NCI-H526 (cell line): ENCODE measurements at regions not wholly inside any gene's neighbourhood (a gene's known extent, or its start where the extent isn't known, plus 50 kb on each side); places are given as distances from the start of the nearest gene placed in this dataset.

ENCODE experiments used
- DNase-seq, 2 experiments: peaks; one replicate each; lab custom pipeline; 2025; lab: John Stamatoyannopoulos, UW

GRCh38 chr2:126317790-126318431 lies 338.0 kb upstream of the GYPC start:
- no peak for DNase-seq

DNA sequence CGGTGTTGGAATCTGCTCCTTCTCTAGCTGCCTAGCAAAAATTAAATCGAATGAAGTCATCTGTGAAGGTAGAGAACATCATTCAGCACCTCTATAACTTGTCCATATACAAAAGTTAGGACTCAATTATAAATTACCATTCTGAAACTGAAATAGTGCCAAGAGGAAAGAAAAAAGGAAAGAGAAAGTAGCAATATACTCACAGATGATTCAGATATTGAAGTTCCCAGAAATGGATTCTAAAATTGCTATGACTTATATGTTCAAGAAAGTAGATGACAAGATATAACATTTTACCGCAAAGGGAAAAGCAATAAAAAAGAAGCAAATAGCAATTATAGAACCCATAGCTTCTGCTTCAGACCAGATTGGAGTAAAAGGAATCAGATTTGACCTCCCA lies 333.6 kb upstream of the GYPC start:
- no peak for DNase-seq

DNA sequence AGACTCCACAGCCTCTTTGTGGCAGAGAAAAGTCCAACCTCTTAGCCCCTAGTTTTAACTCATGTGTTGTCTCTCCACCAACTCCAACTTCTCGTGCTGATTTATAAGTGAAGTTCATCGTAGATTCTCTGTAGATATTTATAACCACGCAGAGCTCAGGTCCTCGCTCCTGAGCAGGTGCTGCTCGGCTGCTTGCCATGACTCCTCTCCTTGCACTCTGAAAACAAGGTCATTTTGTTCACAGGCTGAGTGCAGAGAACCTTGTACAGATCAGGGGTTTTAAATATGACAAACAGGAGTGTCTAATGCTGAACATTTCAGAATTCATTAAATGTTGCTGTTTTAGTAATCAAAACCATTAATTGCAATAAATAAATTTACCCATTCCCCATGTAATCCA lies 330.8 kb upstream of the GYPC start:
- no peak for DNase-seq

DNA sequence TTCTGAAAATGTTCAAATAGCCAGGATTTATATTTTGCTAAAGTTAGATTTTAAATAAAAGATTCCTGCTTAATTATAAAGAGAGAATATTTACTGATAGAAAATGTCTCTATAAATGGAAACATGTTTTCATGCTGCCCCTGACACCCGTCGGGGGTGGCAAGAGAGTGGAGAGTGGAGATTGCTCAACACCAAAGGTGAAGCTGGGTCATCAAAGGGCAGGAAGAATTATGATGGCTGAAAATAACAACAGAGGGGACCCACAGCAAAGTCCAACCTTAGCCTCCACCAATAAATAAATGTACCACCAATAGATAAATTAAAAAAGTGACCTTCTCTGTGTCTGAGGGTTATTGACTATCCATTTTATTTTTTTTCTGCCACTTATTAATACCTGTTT lies 326.8 kb upstream of the GYPC start:
- DNase-seq = no peak

GRCh38 chr2:126342457-126342856 lies 313.5 kb upstream of the GYPC start:
- DNase-seq = no peak

DNA sequence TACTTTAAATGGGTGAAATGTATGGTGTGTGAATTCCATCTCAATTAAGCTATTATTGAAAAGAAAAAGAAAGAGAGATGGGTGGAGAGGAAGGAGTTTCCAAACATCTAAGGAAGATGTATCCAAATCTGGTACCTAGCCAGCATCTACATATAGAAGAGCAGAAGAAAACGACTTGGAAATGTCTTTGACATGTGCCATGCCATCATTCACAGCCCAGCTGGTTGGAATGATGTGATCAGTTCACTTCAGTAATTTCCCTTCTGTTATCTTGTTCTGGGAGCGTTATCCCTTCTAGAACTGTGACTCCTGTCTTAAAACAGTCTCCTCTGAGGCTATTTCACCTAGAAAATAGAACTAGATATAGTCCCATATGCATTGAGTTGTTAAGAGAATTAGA lies 312.8 kb upstream of the GYPC start:
- DNase-seq = no peak

DNA sequence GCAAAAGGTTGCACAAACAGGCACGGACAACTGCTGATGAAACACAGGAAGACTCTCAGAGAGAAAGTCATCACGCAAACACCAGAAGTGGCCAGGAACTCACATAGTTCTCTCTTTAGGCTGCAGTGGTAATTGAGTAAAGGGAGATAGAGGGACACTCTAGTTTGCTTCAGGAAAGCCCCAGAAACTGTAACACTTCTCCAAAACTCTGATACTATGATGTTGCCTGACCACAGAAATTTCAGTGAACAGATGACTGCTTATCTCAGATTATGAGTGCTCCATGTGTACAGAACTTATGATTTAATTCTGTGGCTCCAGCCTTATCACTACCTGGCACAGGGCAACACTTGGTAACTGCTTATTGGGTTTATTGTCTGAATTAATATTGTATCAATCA lies 311.5 kb upstream of the GYPC start:
- no peak for DNase-seq

DNA sequence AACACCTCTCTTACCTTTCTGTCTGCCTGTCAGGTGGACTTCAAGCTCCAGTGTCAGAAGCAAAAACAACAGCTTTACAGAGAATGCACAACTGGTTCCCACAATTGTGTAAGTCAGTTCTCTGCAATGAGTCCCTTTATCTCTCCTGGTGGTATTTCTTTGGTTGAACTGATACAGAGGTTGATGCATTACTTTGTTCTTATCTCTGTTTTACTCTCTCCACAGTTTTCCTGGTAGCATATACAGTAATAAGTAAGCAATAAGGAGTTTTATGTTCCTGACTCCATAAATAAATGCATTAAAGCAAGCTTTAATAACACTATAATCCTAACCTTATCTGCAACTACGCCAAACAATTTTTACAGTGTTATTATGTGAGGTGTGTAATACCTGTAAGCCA lies 310.3 kb upstream of the GYPC start:
- no peak for DNase-seq

DNA sequence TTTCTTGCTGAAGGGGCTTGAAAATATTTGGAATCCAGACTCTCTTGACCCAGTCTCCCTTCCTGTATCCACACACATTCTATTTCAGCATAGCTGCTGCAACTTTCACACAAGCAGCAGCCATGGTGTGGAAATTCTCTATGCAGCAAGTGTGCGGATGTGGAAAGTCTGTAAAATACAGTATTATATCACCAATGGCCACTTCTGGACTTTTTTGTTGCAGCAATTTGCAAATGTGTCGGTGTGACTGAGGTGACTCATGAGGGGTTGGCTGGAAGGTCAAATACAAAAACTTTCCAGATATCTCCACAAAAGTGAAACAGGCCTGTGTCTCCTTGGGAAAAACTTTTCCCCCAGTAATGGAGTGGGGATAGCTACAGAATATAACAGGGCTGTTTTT lies 299.3 kb upstream of the GYPC start:
- no peak for DNase-seq

DNA sequence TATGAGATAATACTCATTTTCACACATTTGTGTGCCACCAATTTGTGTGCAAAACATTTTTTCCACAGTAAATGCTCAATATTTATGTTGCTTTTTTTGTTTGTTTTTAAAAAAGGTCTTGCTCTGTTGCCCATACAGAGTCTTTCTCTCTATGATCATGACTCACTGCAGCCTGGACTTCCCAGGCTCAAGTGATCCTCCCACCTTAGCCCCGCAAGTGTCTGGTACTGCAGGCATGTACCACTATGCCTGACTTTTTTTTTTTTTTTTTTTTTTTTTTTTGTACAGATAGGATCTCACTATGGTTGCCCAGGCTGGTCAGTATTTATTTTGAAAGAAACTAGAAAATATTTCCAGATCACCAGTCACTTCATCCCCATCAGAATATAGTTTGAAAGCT lies 297.8 kb upstream of the GYPC start:
- no peak for DNase-seq

GRCh38 chr2:126359494-126359893 lies 296.5 kb upstream of the GYPC start:
- DNase-seq = peak in 1 of 2 experiments; percentile 20

- DNase-seq = no peak
Observed at GRCh38 chr2:126367361-126367760, 288.6 kb upstream of the GYPC start.

GRCh38 chr2:126368758-126369157 lies 287.2 kb upstream of the GYPC start:
- DNase-seq = no peak

GRCh38 chr2:126370201-126370600 lies 285.8 kb upstream of the GYPC start:
- no peak for DNase-seq

DNA sequence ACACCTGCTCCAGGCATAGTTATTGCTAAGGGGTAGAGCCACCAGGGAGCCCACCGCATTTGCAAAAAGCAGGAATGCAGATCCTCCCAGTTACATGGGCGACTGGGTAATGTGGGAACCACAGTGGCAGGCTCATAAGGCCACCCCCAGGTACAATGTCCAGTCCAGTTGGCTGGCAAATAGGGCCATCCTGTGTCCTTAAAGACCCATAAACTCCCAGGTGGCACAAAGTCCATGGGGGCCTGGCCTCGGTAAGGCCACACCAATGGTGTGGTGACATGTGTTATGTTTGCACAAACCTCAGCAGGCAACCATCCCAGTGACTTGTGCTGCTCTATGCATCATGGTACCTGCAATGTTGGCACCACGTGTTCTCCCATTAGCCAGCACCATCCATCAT lies 283.6 kb upstream of the GYPC start:
- DNase-seq = no peak

DNA sequence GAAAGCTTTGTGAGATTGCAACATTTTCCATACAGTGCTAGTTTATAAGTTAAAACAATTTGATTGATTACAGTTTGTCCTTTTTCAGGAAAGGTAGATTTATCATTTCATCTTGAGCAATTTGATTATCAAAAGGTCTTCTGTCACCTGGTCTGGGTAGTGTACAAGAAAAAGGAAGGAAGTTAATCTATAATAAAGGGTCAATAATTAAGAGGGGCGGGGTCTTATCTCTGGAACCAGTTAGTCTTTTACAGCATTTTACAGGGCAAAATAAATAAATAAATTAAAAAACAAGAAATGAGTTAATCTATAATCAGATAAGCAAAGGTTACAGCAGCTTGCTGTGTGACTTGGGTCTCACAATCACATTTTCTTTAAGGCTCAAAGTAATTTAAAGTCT lies 277.8 kb upstream of the GYPC start:
- DNase-seq = no peak

DNA sequence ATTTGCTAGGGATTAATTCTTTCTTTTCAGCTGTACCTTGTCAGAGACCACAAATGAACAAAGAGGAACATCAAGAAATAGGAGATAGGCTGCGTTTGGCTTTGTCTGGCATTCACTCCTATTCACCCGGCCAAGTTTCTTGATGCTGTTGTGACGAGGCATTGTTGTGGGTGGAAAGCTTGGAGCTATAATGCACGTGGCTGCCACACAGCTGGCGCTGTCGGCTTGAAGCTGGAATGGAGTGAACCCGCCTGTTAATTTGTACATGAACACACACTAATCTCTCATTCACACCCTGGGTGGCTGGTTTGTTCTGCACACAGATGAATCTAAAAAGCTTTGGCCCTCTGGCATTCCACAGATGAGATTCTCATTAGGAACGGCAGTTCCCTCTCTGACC lies 274.9 kb upstream of the GYPC start:
- no peak for DNase-seq

GRCh38 chr2:126382998-126383397 lies 273.0 kb upstream of the GYPC start:
- no peak for DNase-seq

- DNase-seq = no peak
Observed at GRCh38 chr2:126383800-126384199, 272.2 kb upstream of the GYPC start.

DNA sequence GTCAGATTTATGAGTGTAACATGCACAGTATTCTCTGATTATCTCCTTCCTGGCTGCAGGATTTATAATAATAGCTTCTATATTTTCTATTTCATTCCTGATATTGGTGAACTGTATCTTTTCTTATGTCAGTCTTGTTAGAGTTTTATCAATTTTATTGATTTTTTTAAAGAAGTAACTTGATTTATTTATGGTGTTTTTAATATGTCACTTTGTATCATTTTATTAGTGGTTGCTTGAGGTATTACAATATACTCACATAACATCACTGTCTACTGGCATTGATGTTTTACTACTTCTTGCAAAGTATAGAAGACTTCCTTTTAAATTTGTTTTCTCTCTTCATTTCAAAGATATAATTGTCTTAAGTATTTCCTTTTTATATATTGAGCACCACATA lies 270.5 kb upstream of the GYPC start:
- no peak for DNase-seq

GRCh38 chr2:126385983-126386382 lies 270.0 kb upstream of the GYPC start:
- no peak for DNase-seq

- DNase-seq = no peak
Observed at GRCh38 chr2:126389446-126389845, 266.5 kb upstream of the GYPC start.

GRCh38 chr2:126392889-126393288 lies 263.1 kb upstream of the GYPC start:
- no peak for DNase-seq

- DNase-seq = peak in 1 of 2 experiments; percentile 13
Observed at GRCh38 chr2:126399001-126399400, 257.0 kb upstream of the GYPC start.
